Calu3 (cell line): ENCODE measurements at regions not wholly inside any gene's neighbourhood (a gene's known extent, or its start where the extent isn't known, plus 50 kb on each side); places are given as distances from the start of the nearest gene placed in this dataset.

ENCODE experiments used
- BruUV-seq: library from RNA; stranded (reverse); fragments of 400-500 nt; replicated peaks from 2 replicates; lab custom pipeline; 2021; lab: Mats Ljungman, UMichigan
- CTCF ChIA-PET: fragments of 300-600 bp; sonication (Branson Sonifier 250); formaldehyde crosslinking; loops from one replicate; lab custom pipeline; 2022; ENCODE audit warnings: antibody characterized with exemption; lab: Charles Lee
- DNase-seq: peaks from one replicate; pipeline ENCODE4 v3.0.0; 2022
- H3K27ac Mint-ChIP-seq: one replicate; pipeline ENCODE4 v1.8.0; 2022; ENCODE audit warnings: mixed read lengths; ENCODE audit not compliant: unreplicated experiment
- H3K27me3 Mint-ChIP-seq: one replicate; pipeline ENCODE4 v1.8.0; 2022; ENCODE audit warnings: mixed read lengths; ENCODE audit not compliant: unreplicated experiment
- H3K36me3 Mint-ChIP-seq: one replicate; pipeline ENCODE4 v1.8.0; 2022; ENCODE audit warnings: mild to moderate bottlenecking, moderate library complexity, mixed read lengths; ENCODE audit not compliant: insufficient read depth, unreplicated experiment
- H3K4me1 Mint-ChIP-seq: one replicate; pipeline ENCODE4 v1.8.0; 2022; ENCODE audit warnings: mild to moderate bottlenecking, low read depth, mixed read lengths; ENCODE audit not compliant: unreplicated experiment
- H3K4me3 Mint-ChIP-seq: one replicate; pipeline ENCODE4 v1.8.0; 2022; ENCODE audit warnings: mild to moderate bottlenecking, low read depth, moderate library complexity, mixed read lengths; ENCODE audit not compliant: unreplicated experiment
- H3K9me3 Mint-ChIP-seq: one replicate; pipeline ENCODE4 v1.8.0; 2022; ENCODE audit warnings: low read depth, mixed read lengths; ENCODE audit not compliant: unreplicated experiment
- CTCF ChIP-seq: fragments of 200-600 bp; IDR thresholded peaks from one replicate; pipeline ENCODE4 v1.8.0; 2022; ENCODE audit warnings: antibody characterized with exemption; ENCODE audit not compliant: unreplicated experiment
- intact Hi-C: fragments of 100-400 bp; cut with micrococcal nuclease; formaldehyde crosslinking; loops from one replicate; pipeline ENCODE4 v1.10.0; 2022; ENCODE audit not compliant: unreplicated experiment

GRCh38 chr2:192591617-192592016, 396.9 kb upstream of the TMEFF2 start:
- no peak overlapping the region for H3K27ac Mint-ChIP-seq
- H3K27me3 Mint-ChIP-seq, result no peaks in the 10 kb centered on the region
- intact Hi-C loops, result no loop called here
- CTCF ChIA-PET, result no interaction called here
- no peak for DNase-seq
- no peaks in the 10 kb centered on the region for H3K36me3 Mint-ChIP-seq
- no peak for TF ChIP-seq CTCF
- H3K9me3 Mint-ChIP-seq, result peaks cover 2% of the 10 kb centered on the region
- BruUV-seq, result no TSS peak
- H3K4me1 Mint-ChIP-seq, result no peaks in the 10 kb centered on the region
- H3K4me3 Mint-ChIP-seq, result no peak overlapping the region

GRCh38 chr2:192585418-192585817, 390.7 kb upstream of the TMEFF2 start:
- DNase-seq, result no peak
- no peak overlapping the region for H3K4me3 Mint-ChIP-seq
- no peak overlapping the region for H3K27ac Mint-ChIP-seq
- CTCF ChIA-PET, result no interaction called here
- no peaks in the 10 kb centered on the region for H3K9me3 Mint-ChIP-seq
- no peaks in the 10 kb centered on the region for H3K36me3 Mint-ChIP-seq
- no peaks in the 10 kb centered on the region for H3K27me3 Mint-ChIP-seq
- intact Hi-C loops, result no loop called here
- TF ChIP-seq CTCF, result no peak
- no TSS peak for BruUV-seq
- H3K4me1 Mint-ChIP-seq, result peaks cover under 1% of the 10 kb centered on the region

- no peak for DNase-seq
- H3K27me3 Mint-ChIP-seq, result no peaks in the 10 kb centered on the region
- intact Hi-C loops, result no loop called here
- H3K4me1 Mint-ChIP-seq, result peaks cover 5% of the 10 kb centered on the region
- CTCF ChIA-PET, result no interaction called here
- H3K36me3 Mint-ChIP-seq, result no peaks in the 10 kb centered on the region
- no peaks in the 10 kb centered on the region for H3K9me3 Mint-ChIP-seq
- no peak for TF ChIP-seq CTCF
- no peak overlapping the region for H3K27ac Mint-ChIP-seq
- no TSS peak for BruUV-seq
- H3K4me3 Mint-ChIP-seq, result no peak overlapping the region
Measured at GRCh38 chr2:192584976-192585375, 390.2 kb upstream of the TMEFF2 start.

- peaks cover 17% of the 10 kb centered on the region for H3K4me1 Mint-ChIP-seq
- CTCF ChIA-PET, result no interaction called here
- DNase-seq, result no peak
- H3K27me3 Mint-ChIP-seq, result no peaks in the 10 kb centered on the region
- H3K4me3 Mint-ChIP-seq, result no peak overlapping the region
- no peaks in the 10 kb centered on the region for H3K9me3 Mint-ChIP-seq
- no peaks in the 10 kb centered on the region for H3K36me3 Mint-ChIP-seq
- intact Hi-C loops, result no loop called here
- H3K27ac Mint-ChIP-seq, result no peak overlapping the region
- no peak for TF ChIP-seq CTCF
- BruUV-seq, result no TSS peak
Measured at GRCh38 chr2:192579965-192580700, 385.4 kb upstream of the TMEFF2 start.
